NCI-H1105 (cell line): ENCODE measurements at regions not wholly inside any gene's neighbourhood (a gene's known extent, or its start where the extent isn't known, plus 50 kb on each side); places are given as distances from the start of the nearest gene placed in this dataset.

Source experiments
- DNase-seq: peaks from one replicate; lab custom pipeline; 2025; lab: John Stamatoyannopoulos, UW

DNA sequence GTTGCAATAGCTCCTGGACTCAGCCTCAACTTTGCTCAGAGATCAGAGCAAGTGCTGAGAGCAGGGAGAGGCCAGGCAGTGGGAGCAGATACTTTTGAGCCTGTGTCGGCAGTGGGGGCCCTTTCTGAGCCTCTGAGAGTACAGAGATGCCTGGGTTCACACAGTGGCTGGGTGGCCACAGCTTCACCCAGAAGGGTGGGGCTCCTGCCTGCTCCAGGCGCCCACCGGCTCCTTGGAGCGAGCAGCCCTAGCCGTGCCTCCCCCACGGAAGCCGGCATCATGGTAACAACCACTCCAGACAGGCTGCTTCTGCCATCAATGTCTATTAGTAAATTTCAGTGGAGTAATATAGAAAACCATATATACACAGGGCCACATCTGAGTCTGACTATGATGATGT, 619.2 kb upstream of the SETBP1 start:
- DNase-seq = no peak

DNA sequence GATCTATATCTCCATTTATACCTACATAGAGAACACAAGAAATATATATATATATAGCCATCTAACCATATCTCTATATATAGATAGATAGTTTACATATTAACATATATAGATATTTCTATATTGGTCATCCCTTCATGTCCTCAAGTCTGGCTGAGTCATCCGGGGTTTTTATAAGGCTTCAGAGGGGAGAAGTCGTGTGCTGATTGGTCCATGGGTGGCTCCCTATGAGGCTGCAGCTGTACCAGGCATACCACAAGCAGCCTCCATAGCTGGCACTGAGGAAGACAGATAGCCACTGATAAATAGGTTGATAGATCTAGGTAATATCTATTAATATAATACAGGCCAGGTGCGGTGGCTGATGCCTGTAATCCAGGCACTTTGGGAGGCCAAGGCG, 618.3 kb upstream of the SETBP1 start:
- no peak for DNase-seq

DNA sequence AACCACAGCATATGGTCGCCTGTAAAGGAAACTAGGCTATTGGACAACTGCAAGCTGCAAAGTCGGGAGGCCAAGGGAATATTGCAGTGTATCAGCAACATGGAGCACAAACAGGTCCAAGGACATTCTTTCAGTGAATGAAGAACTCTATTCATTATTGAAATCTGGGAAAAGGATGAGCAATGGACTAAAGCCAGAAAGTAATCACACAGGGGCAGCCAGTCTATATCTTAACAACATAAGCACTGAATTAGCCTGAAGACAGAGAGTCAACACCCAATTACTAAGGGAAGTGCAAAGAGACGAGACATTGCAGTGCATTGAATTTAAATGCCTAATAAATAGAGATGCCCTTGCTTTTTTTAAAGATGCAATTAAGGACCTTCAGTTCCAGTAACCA, 615.5 kb upstream of the SETBP1 start:
- DNase-seq = no peak

DNA sequence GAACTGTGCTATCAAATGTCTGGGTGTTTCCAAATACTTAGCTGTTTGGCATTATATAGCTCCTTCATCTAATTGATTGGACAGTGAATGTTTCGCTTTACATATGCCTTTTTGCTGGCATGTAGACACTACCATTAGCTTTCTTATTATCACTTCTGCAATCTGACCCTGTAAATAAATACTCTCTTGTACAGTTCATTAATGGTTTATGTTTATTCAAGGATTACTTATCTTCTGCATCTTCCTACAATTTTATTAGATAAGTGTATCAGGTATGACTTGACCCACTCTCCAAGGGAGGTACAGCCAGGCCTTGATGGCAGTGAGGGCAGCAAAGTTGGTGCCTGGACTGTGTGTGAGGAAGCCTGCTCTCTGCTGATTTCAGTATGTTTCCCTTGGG, 614.1 kb upstream of the SETBP1 start:
- no peak for DNase-seq

DNA sequence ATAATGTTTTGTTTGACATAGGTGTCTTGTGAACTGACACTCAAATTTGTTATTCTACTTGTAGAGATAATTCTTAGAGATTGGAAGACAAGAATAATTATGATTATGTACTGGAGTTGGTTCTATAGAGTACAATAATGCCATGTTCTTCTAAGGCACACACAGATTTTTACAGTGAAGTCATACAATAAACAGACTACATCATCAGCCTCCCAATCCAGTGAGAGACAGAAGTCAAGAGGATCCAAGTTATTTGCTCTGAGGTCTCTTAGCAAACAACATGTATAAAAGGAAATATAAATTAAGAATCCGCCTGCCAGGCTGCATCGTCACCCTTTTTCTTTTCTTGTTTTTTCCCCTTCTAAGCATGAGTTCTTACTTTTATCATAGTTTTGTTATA, 613.5 kb upstream of the SETBP1 start:
- no peak for DNase-seq

DNA sequence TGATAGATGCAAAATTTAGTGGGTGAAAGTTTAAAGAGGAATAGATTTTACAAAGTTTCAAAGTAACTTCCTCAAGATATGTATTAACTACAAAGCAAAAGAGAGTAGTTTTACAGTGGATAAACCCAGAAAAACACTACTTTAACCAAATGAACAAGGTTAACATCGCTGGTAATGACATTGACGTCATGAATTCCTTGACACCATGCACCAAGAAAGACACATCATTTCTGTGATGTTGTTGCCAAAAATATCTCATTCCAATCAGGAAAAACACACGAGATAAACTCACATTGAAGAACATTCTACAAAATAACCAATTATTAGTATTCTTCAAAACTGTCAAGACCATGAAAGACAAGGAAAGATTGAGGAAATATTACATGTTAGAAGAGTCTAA, 605.6 kb upstream of the SETBP1 start:
- no peak for DNase-seq

DNA sequence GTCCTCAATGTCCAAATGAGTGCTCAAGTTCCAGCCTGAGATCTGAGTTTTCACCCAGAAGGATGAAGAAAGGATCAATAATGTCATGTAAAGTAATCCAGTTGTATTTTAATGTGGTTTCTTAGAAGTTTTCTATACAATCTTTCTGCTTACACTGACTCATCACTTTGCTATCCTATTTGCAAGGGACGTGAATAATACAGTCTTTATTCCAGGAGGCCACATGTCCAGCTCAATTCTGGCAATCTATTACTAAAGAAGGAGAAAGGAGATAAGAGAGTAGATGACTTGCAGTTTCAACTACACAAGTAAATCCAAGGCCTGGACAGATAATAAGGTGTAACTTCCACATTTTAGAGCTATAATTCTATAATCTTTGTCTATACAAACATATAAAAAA, 601.1 kb upstream of the SETBP1 start:
- no peak for DNase-seq

DNA sequence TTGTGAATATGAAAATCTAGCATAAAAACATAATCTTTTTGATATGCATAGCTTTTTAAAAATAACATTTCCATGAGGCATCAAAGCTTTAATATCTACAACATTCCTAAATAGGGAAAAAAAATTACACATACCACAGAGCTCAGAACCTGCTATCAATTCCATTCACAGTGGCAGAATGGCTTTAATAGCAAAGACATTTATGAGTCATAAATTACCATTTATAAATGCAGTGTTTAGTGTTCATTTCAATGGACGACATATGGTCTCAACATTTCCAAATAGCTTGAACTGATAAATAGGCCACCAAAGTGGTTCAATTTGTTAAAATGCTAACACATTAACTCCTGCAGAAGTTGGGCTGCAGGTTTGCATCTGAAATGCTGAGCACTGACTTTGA, 600.6 kb upstream of the SETBP1 start:
- no peak for DNase-seq

DNA sequence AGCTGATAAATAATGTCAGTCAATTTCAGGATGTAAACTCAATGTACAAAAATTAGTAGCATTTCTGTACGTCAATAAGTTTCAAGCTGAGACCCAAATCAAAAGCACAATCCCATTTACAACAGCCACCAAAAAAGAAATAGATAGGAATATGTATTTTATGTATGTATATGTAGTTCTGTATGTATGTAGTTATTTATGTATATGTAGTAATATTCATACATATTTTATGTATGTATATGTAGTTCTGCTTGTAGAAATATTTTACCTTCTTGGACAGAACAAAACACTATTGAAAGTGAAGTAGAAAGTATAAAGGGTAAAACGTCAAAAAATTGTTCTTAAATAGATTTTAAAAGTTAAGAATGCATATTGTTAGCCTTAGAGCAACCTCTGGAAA, 591.0 kb upstream of the SETBP1 start:
- DNase-seq = no peak

DNA sequence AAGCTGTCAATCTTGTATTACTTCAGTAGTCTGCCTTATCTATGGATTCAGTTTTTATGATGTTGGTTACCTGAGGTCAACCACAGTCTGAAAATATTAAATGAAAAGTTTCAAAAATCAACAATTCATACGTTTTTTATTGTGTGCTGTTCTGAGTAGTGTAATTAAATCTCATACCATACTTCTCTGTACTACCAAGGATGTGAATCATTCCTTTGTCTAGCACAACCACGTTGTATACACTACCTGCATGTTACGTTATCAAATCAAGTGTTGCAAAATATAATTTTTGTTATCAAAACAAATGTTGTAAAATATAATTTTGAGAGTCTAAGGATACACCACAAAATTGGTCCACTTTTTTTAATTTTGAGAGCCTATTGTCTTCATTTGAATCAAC, 590.2 kb upstream of the SETBP1 start:
- DNase-seq = no peak

DNA sequence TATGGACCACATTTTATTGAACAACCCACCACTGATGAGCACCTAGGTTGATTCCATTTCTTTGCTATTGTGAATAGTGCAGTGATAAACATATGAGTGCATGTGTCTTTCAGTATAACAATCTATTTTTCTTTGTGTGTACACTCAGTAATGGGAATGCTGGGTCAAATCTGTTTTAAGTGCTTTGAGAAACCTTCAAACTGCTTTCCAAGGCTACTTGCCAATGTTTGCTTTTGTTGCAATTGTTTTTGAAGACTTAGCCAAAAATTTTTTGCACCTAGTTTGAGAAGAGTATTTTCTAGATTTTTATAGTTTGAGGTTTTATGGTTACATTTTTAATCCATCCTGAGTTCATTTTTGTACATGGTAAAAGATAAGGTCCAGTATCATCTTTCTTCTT, 587.4 kb upstream of the SETBP1 start:
- no peak for DNase-seq

DNA sequence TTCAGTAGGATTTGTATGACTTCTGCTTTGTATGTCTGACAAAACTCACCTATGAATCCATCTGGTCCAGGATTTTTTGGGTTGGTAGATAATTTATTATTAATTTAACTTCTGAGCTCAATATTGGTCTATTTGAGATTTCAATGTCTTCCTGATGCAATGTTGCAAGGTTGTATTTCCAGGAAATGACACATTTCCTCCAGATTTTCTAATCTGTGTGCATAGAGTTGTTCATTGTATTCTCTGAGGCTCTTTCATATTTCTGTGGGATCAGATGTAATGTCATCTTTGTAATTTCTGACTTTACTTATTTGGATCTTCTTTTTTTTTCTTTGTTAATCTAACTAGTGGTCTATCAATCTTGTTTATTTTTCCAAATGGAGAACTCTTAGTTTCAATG, 584.7 kb upstream of the SETBP1 start:
- DNase-seq = no peak

DNA sequence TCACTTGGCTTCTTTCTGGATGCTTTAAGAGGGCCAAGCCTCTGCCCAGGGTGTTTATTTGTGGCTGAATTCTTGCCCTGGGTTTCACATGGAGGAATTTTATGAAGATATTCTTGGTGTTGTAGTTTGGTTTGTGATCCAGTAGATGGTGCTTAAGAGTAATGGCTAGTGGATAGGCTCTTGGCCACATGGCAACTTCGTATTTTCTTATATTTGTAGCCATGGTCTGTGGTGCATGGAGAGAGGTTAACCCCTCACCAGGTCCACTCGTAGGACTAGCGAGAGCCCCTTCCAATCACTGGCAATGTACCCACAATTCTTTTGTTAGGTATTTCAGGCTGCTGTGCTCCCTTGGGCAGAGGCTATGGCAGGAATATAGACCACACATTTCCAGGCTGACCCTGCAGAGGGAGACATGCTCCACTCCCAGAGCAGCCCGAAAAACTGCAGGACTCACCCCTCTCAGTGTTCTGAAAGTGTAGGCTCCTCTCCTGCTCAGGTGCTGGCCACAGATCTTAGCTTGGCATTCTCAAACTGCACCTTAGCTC, 582.1 kb upstream of the SETBP1 start:
- DNase-seq = no peak

DNA sequence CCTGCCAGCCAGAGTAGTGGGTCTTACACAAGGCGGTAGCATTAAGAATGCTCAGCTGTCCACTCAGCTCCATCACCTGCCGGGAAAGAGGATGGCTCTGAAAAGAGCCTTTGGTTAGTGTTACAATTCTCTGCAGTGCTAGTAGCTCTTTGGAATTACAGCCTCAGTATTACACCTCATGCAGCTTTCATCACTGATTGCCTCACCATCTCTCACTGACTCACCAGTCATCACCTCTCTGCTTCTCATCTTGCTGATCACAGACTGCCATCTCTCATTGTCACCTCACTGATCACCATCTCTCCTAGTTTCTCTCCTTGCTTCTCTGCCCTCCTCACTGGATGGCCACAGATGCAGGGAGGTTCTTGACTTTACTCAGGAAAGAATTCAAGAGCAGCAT, 573.5 kb upstream of the SETBP1 start:
- no peak for DNase-seq

DNA sequence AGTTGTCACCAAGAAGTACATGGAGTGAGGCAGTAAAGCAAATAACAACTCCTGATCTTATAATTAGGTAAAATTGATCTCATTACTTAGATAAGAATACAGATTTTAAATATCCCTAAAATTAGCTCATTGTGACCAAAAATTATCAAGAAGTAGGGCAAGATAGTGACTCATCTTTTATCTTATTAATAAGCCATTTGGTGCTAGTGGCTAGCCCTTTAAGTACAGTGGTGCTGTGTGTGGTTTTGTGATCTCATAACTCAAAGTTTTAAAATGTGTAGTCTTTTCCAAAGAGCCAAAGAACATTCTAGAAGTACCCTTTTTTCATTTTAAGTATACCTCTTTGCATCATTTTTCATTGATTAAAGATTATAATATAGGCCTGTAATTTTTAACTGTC, 569.4 kb upstream of the SETBP1 start:
- no peak for DNase-seq

DNA sequence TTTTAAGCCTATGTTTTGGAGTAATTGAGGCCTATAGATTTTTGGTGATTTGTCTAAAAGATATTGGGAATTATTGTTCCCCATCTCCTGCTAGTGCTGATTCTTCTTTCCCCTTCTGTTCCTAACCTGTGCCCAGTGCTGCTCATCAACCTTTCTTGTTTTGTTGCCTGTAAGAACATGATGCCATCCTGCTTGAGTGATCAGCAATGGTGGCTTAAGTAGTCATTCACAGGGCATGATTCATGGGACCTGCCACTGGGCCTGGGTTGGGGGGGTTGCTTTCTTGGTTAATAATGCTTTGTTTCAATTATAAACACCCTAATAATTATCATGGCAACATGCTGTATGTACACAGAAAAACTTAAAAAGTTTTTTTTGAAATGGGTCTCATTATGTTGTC, 562.9 kb upstream of the SETBP1 start:
- DNase-seq = no peak

DNA sequence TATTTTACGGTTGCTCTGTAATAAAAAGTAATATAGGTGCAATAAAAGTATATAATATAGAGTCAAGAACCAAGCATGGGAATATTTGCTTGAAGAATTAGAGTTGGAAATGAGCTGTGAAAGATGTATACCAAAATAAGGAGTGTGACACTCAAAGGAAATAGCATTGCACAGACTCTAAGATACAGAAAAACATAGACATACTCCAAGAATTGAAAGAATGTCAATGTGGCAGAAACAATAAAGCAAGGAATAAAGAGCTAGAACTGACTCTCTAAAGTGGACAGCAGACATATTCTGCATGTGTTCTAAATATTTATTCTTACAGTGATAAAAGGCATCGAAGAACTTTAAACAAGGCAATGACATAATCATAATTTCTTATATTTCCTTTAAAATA, 561.1 kb upstream of the SETBP1 start:
- DNase-seq = no peak

DNA sequence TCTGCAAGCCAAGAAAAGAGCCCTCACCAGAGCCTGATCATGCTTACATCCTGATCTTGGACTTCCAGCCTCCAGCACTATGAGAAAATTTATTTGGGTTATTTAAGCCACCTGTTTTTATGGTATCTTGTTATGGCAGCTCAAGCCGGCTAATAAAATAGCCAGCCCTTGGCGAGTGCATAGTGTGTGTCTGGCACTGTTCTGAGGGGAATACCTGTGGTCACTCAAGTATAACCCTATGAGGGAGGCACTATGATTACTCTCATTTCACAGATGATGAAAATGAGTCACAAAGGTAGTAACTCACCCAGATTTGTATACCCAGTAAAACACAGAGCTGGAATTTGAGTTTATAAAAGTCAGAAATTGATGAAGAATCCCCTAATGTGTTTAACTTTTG, 556.9 kb upstream of the SETBP1 start:
- no peak for DNase-seq

DNA sequence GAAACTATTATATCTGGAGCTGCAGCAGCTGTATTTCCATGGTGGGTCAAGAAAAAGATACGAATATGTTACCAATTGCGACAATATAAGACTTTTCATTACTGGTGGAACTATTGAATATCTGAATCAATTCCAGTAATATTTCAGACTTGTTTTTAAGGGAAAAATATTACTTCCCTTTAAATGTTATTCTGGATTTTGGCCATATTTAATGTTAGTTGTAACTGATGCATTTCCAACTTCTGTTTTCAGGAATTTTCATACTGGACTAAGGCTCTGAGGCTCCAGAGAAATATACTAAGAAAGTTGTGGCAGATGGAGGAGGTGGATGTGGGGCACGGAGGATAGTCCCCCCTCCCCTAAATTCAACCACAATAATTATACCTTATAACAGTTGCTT, 555.2 kb upstream of the SETBP1 start:
- DNase-seq = no peak

DNA sequence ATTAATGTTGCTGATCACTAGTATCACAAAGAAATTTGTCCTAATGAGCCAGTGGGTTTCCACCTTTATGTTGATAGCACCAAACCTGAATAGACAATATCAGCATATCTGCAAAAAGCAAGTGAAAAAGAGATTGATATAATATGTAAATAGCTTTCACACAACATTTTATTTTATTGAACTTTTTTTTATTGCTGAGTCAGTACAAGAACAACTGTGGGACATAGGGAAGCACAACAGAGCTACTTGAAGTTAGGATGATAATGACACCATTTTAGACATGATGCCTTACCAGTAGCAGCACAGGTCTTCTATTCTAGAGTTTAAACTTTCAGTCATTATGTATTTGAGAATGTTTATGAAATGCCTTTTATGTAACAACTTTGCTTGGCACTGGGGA, 554.1 kb upstream of the SETBP1 start:
- no peak for DNase-seq

DNA sequence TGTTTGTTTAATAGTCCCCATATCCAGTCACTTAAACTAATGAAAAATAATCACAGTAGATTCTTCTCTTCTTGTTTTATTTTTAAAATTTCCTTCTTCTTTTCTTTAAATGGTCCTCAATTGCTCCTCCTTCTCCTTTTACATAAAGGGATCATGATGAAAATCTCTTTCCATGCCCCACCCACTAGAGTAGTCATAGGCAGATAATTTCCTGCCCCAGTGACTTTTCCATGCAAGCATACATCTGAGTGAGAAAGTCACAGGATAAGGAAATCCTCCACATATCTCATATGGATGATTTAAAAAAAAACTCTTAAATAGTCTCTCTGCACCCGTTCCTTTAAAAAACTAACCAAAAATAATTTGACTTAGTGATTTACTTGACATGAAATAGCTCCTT, 552.3 kb upstream of the SETBP1 start:
- no peak for DNase-seq

DNA sequence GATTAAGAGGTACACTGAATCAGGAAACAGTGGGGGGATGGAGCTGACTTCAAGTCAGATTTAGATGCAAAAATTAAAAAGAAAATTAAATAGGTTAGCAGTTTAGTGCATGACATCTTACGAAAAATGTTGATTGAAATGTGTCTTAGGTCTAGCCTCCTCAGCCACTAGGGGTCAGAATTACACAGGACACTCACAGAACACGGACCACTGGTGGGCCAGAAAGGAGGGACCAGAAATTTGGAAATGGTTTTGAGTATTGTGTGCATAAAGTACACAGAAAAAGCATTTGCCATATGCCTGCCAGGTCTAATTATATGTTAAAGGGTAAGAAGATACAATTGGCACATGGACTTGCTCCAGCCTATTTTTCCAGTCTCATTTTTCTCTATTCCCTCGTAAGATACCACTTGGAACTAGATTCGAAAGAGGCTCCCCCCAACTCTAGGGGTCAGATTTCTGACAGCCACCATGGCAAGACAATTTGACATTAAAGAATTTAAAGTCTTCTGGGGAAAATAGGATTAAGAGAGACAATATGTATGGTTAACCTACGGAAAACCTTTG, 550.2 kb upstream of the SETBP1 start:
- peak; percentile 79 for DNase-seq

DNA sequence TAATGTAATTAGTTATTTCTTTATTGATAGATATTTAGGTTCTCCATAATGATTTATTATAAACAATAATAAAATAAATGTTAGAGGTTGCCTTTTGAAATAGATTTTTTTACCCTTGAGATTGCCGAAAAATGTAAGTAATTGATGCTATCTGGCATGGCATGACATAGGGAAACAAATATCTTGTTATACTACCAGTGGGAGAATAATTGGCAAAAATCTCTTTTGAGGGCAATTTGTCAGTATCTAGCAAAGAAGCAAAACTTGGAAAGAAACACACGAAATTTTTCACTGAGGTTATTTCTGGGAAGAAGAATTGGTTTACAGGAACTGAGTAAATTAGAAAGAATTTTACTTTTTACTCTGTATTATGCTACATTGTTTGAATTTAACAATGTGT, 547.2 kb upstream of the SETBP1 start:
- no peak for DNase-seq

DNA sequence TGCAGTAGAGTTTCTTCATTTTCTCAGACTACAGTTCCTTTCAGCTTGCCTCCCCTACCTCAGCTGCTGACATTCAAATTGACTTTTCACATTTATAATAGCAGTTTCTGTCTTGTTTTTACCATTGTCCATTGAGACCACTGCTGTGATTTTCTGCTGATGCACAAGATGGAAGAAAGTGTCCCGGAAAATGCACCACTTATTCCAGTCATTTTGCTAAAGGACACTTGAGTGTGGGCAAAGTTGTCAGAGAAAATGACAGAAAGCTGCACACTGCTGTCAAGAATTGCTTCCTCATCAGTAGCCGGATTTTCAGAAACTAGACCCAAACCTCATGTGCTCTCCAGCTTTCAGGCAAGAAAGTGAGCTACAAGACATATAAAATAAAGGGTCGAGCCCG, 546.2 kb upstream of the SETBP1 start:
- DNase-seq = no peak

DNA sequence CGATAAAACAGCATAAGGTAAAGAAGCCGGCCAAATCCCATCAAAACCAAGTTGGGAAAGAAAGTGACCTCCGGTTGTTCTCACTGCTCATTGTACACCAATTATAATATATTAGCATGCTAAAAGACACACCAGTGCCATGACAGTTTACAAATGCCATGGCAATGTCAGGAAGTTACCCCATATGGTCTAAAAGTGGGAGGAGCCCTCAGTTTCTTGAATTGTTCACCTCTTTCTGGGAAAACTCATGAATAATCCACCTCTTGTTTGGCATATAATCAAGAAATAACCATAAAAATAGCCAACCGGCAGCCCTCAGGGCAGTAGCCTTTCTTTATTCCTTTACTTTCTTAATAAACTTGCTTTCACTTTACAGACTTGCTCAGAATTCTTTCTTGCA, 544.9 kb upstream of the SETBP1 start:
- DNase-seq = no peak
